ENCODE measurements at regions not wholly inside any gene's neighbourhood (a gene's known extent, or its start where the extent isn't known, plus 50 kb on each side); places are given as distances from the start of the nearest gene placed in this dataset.

GRCh38 chr7:373818-374705 is 84.1 kb downstream of the FOXL3 start:
- H3K27me3 Mint-ChIP-seq (ENCODE audit: low read depth): peaks cover 2% of the 10 kb centered on the region
- no peaks in the 10 kb centered on the region for H3K9me3 Mint-ChIP-seq (ENCODE audit: low read depth)
- DNase-seq (ENCODE audit: low spot score): peak; percentile 86
- H3K4me3 Mint-ChIP-seq (ENCODE audit: unreplicated experiment): no peak overlapping the region
- no peaks in the 10 kb centered on the region for H3K4me1 Mint-ChIP-seq (ENCODE audit: low read depth)
- no peaks in the 10 kb centered on the region for H3K36me3 Mint-ChIP-seq (ENCODE audit: low read depth)
- H3K27ac Mint-ChIP-seq (ENCODE audit: unreplicated experiment): no peak overlapping the region
- TF ChIP-seq CTCF (IDR thresholded peaks at IDR 0.05): no peak

- peaks cover 2% of the 10 kb centered on the region for H3K27me3 Mint-ChIP-seq (ENCODE audit: low read depth)
- peak; percentile 90 for DNase-seq (ENCODE audit: low spot score)
These were observed 84.8 kb downstream of the FOXL3 start for GRCh38 chr7:374706-375311.

DNA sequence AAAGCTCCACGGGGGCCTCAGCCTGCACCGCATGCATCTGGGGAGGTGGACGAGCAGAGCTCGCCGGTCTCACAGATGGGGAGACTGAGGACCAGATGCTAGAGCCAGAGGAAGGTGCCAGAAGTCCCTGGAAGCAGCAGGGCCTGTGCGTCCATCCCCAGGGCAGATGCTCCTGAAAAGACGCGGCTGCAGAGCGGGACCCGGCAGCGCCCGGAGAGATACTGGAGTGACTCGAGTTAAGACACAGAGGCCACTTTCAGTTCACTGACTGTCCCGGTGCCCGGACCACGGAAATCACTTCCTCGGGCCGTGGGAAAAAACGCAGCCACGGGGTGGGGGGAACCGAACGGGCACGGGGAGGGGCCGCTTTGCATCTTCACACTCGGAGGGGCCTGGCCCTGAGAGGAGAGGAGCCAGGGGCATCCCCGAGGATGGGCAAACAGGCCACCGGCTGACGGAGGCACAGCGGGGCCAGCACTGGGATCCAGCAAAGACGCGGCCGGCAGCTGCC is 85.4 kb downstream of the FOXL3 start:
- Mint-ChIP-seq H3K27ac (ENCODE audit: unreplicated experiment) (no peak overlapping the region), H3K4me1 (ENCODE audit: low read depth) (no peaks in the 10 kb centered on the region), H3K9me3 (ENCODE audit: low read depth) (no peaks in the 10 kb centered on the region), H3K27me3 (ENCODE audit: low read depth) (peaks cover 4% of the 10 kb centered on the region), H3K36me3 (ENCODE audit: low read depth) (no peaks in the 10 kb centered on the region), H3K4me3 (ENCODE audit: unreplicated experiment) (no peak overlapping the region)
- no peak for TF ChIP-seq CTCF (IDR thresholded peaks at IDR 0.05)
- no peak for DNase-seq (ENCODE audit: low spot score)

More at GRCh38 chr7:374706-375311, 84.8 kb downstream of the FOXL3 start:
- no peak overlapping the region for H3K4me3 Mint-ChIP-seq (ENCODE audit: unreplicated experiment)
- no peaks in the 10 kb centered on the region for H3K4me1 Mint-ChIP-seq (ENCODE audit: low read depth)
- TF ChIP-seq CTCF (IDR thresholded peaks at IDR 0.05): no peak
- no peak overlapping the region for H3K27ac Mint-ChIP-seq (ENCODE audit: unreplicated experiment)
- no peaks in the 10 kb centered on the region for H3K36me3 Mint-ChIP-seq (ENCODE audit: low read depth)
- no peaks in the 10 kb centered on the region for H3K9me3 Mint-ChIP-seq (ENCODE audit: low read depth)

DNA sequence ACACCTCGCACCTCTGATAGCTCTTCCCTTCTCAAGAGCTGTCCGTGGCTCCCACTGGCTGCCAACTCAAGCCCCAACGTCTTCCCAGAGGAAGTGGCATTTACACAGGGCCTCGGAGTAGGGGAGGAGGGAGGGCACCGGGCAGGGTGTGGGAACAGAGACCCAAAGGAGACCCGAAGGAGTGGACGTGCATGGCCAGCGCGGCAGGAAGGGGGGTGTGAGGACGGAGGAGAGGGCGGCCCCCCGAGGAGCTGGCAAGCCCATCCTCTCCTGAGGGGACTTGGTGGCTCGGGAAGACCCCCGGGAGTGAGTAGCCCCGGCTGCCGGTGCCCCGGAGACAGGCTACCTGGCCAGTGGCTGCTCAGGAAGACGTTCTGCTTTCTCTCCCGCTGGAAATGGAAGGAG is 85.9 kb downstream of the FOXL3 start:
- no peak for TF ChIP-seq CTCF (IDR thresholded peaks at IDR 0.05)
- no peaks in the 10 kb centered on the region for H3K9me3 Mint-ChIP-seq (ENCODE audit: low read depth)
- H3K27me3 Mint-ChIP-seq (ENCODE audit: low read depth): peaks cover 4% of the 10 kb centered on the region
- no peaks in the 10 kb centered on the region for H3K4me1 Mint-ChIP-seq (ENCODE audit: low read depth)
- H3K27ac Mint-ChIP-seq (ENCODE audit: unreplicated experiment): no peak overlapping the region
- H3K36me3 Mint-ChIP-seq (ENCODE audit: low read depth): no peaks in the 10 kb centered on the region
- no peak for DNase-seq (ENCODE audit: low spot score)
- H3K4me3 Mint-ChIP-seq (ENCODE audit: unreplicated experiment): no peak overlapping the region

DNA sequence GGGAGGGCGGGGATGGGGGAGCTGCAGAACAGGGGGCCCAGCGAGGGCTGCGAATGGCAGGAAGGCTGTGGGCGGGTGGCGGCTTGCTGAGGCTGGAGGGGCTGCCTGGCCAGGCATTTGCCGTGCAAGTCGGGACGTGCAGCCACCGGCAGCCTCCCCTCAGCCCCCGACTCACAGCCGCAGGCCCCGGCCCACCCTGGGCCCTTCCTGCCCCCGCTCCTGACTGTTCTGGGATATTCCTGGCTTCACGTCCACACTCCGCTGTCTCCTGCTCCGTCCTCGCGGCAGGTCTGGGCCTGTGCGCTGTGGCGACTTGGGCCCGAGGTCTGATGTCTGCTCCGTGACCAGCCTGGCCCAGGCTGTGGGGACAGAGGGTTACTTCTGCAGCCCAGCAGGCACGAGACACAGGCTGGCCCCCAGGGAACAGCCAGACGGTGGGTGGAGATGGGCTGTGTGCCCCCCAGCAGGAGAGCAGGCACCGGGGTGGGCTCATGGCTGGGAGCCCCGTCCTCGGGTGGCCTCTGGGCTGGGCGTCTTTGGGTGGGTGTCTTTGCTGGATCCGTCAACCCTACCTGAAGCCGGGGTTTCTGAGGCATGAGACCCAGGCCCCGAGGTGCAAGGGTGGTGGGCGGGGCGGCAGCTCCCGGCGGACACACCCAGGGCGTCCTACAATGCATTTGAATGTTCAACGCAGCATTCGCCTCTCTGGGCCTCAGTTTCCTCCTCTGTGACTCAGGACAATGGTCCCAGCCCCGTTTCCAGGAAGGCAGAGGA is 86.5 kb downstream of the FOXL3 start:
- no peak for TF ChIP-seq CTCF (IDR thresholded peaks at IDR 0.05)
- Mint-ChIP-seq H3K9me3 (ENCODE audit: low read depth) (no peaks in the 10 kb centered on the region), H3K4me1 (ENCODE audit: low read depth) (no peaks in the 10 kb centered on the region), H3K4me3 (ENCODE audit: unreplicated experiment) (no peak overlapping the region), H3K36me3 (ENCODE audit: low read depth) (no peaks in the 10 kb centered on the region), H3K27me3 (ENCODE audit: low read depth) (peaks cover 4% of the 10 kb centered on the region), H3K27ac (ENCODE audit: unreplicated experiment) (no peak overlapping the region)
- no peak for DNase-seq (ENCODE audit: low spot score)

Data from chondrocyte (in vitro differentiated cells).